KMS-11 (cell line): ENCODE measurements at regions not wholly inside any gene's neighbourhood (a gene's known extent, or its start where the extent isn't known, plus 50 kb on each side); places are given as distances from the start of the nearest gene placed in this dataset.

ENCODE experiments used
- H2AFZ ChIP-seq: fragments of 200-600 bp; sonication (generic); 2 replicates; pipeline ENCODE4 v1.6.1; 2016; ENCODE audit warnings: antibody characterized with exemption, mixed run types, low read depth
- H3K27ac ChIP-seq: fragments of 200-600 bp; sonication (generic); 2 replicates; pipeline ENCODE4 v1.6.1; 2016; ENCODE audit warnings: mild to moderate bottlenecking, mixed run types
- H3K27me3 ChIP-seq: fragments of 200-600 bp; sonication (generic); 2 replicates; pipeline ENCODE4 v1.6.1; 2017; ENCODE audit warnings: mild to moderate bottlenecking, low read depth, mixed run types, moderate library complexity; ENCODE audit not compliant: insufficient read depth
- H3K36me3 ChIP-seq: fragments of 200-600 bp; sonication (generic); 2 replicates; pipeline ENCODE4 v1.6.1; 2017; ENCODE audit warnings: mild to moderate bottlenecking, mixed run types; ENCODE audit not compliant: insufficient read depth
- H3K4me1 ChIP-seq: fragments of 200-600 bp; sonication (generic); 2 replicates; pipeline ENCODE4 v1.6.1; 2016; ENCODE audit warnings: mild to moderate bottlenecking, low read depth, mixed run types; ENCODE audit not compliant: poor library complexity, severe bottlenecking
- H3K4me2 ChIP-seq: fragments of 200-600 bp; sonication (generic); 2 replicates; pipeline ENCODE4 v1.7.0; 2016; ENCODE audit warnings: mild to moderate bottlenecking, mixed run types
- H3K4me3 ChIP-seq: fragments of 200-600 bp; sonication (generic); IDR thresholded peaks from 2 replicates; pipeline ENCODE4 v1.6.1; 2017; ENCODE audit warnings: low read depth, low read length, mixed read lengths; ENCODE audit not compliant: insufficient read depth
- H3K79me2 ChIP-seq: fragments of 200-600 bp; sonication (generic); 2 replicates; pipeline ENCODE4 v1.6.1; 2016; ENCODE audit warnings: low read depth, mixed run types; ENCODE audit not compliant: insufficient read depth
- H3K9ac ChIP-seq: fragments of 200-600 bp; sonication (generic); 2 replicates; pipeline ENCODE4 v1.6.1; 2016; ENCODE audit warnings: mild to moderate bottlenecking, mixed run types
- H4K20me1 ChIP-seq: fragments of 200-600 bp; sonication (generic); 2 replicates; pipeline ENCODE4 v1.6.1; 2016; ENCODE audit warnings: mild to moderate bottlenecking, mixed run types; ENCODE audit not compliant: insufficient read depth
- TF ChIP-seq, protein P1 (sequence below): fragments of 200-600 bp; sonication (generic); conservative IDR thresholded peaks from 2 replicates; pipeline ENCODE4 v1.6.1; 2017; ENCODE audit warnings: low read depth, mild to moderate bottlenecking, antibody characterized with exemption, low read length, moderate library complexity, mixed read lengths

- TF ChIP-seq, protein P1, sequence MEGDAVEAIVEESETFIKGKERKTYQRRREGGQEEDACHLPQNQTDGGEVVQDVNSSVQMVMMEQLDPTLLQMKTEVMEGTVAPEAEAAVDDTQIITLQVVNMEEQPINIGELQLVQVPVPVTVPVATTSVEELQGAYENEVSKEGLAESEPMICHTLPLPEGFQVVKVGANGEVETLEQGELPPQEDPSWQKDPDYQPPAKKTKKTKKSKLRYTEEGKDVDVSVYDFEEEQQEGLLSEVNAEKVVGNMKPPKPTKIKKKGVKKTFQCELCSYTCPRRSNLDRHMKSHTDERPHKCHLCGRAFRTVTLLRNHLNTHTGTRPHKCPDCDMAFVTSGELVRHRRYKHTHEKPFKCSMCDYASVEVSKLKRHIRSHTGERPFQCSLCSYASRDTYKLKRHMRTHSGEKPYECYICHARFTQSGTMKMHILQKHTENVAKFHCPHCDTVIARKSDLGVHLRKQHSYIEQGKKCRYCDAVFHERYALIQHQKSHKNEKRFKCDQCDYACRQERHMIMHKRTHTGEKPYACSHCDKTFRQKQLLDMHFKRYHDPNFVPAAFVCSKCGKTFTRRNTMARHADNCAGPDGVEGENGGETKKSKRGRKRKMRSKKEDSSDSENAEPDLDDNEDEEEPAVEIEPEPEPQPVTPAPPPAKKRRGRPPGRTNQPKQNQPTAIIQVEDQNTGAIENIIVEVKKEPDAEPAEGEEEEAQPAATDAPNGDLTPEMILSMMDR: no peak
- H3K27me3 ChIP-seq: no peaks in the 10 kb centered on the region
These were observed 118.0 kb downstream of the IER5 start for GRCh38 chr1:181206513-181206912.

DNA sequence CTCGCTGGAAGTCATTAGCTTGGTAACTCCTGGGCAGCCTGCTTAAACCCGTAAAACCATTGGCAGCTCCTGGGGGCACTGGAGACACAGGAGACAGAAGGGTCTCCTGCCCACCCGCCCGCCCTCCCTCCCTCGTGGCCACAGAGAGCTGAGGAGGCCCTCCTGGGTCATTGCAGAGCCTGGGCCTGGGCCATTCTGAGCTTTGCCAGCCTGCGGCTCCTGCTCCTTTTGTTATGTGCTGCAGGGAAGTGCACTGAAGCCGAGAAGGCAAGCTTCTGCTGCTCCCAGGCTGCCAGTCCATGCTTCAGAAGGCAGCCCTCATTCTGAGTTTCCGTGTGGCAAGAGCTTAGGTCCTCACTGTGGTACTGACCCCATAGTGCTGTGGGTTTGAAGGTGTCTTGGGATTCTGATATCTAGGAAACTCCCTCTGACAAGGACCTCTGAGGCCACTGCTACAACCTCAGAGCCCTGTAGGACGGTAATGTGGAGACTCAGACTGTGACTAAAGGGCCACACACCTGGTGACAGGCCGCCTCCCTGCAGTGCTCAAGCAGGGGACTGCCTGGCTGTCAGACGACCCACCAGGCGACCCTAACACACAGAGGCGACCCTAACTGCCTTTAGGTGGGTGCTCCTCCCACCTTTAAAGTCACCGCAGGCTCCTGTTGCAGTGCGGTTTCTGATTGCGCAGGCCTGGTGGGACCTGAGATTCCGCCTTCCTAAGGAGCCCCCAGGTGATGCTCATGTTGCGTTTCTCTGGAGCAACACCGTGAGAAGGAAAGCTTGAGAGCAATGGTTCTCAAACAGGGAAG lies 118.7 kb downstream of the IER5 start:
- Histone ChIP-seq H3K4me1 (no peaks in the 10 kb centered on the region), H4K20me1 (no peaks in the 10 kb centered on the region), H3K79me2 (no peaks in the 10 kb centered on the region), H3K27ac (no peak overlapping the region), H3K9ac (no peak overlapping the region), H3K36me3 (no peaks in the 10 kb centered on the region), H3K4me3 (no peak overlapping the region), H3K4me2 (no peak overlapping the region), H2AFZ (no peak overlapping the region), H3K27me3 (no peaks in the 10 kb centered on the region)
- TF ChIP-seq, protein P1: no peak

More at GRCh38 chr1:181206513-181206912, 118.0 kb downstream of the IER5 start:
- no peak overlapping the region for H3K4me2 ChIP-seq
- H3K36me3 ChIP-seq: no peaks in the 10 kb centered on the region
- no peak overlapping the region for H2AFZ ChIP-seq
- H4K20me1 ChIP-seq: no peaks in the 10 kb centered on the region
- H3K9ac ChIP-seq: no peak overlapping the region
- no peak overlapping the region for H3K4me3 ChIP-seq
- no peak overlapping the region for H3K27ac ChIP-seq
- H3K79me2 ChIP-seq: no peaks in the 10 kb centered on the region
- H3K4me1 ChIP-seq: no peaks in the 10 kb centered on the region

GRCh38 chr1:181208083-181208482 lies 119.6 kb downstream of the IER5 start:
- Histone ChIP-seq H2AFZ (no peak overlapping the region), H3K27me3 (no peaks in the 10 kb centered on the region), H3K36me3 (no peaks in the 10 kb centered on the region), H3K4me2 (no peak overlapping the region), H4K20me1 (no peaks in the 10 kb centered on the region), H3K79me2 (no peaks in the 10 kb centered on the region), H3K9ac (no peak overlapping the region), H3K4me3 (no peak overlapping the region), H3K4me1 (no peaks in the 10 kb centered on the region), H3K27ac (no peak overlapping the region)
- TF ChIP-seq, protein P1: no peak

- no peak overlapping the region for H3K27ac ChIP-seq
- H4K20me1 ChIP-seq: no peaks in the 10 kb centered on the region
- no peak overlapping the region for H3K4me2 ChIP-seq
- no peaks in the 10 kb centered on the region for H3K27me3 ChIP-seq
- H3K36me3 ChIP-seq: no peaks in the 10 kb centered on the region
- H3K9ac ChIP-seq: no peak overlapping the region
- no peaks in the 10 kb centered on the region for H3K79me2 ChIP-seq
- no peak overlapping the region for H2AFZ ChIP-seq
- no peak overlapping the region for H3K4me3 ChIP-seq
- TF ChIP-seq, protein P1: no peak
- no peaks in the 10 kb centered on the region for H3K4me1 ChIP-seq
These were observed 120.5 kb downstream of the IER5 start for GRCh38 chr1:181208967-181209366.
